ENCODE measurements at regions not wholly inside any gene's neighbourhood (a gene's known extent, or its start where the extent isn't known, plus 50 kb on each side); places are given as distances from the start of the nearest gene placed in this dataset.

DNA sequence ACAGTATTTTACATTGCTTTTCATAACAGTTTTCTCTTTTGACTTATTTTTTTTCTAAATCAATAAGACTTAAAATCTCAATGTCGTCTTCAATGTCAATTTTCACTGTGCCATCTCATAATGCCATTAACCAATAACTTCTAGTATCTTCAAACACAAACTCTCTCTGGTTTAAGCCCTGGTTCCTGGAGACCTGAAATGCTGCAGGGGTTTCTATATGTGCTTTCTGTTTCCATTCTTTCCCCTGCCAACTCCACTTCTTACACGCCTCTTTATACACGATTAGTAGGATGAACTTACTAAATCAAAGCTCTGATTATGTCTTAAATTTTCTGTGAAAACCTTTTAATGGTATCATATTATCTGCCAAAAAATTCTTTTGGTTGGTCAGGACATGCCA is 191.4 kb downstream of the AMY1C start:
- H2BK120ac ChIP-seq (ENCODE audit: low read depth, low read length, poor library complexity, severe bottlenecking), result no peak overlapping the region
- H4K91ac ChIP-seq (ENCODE audit: insufficient read length, low read depth, low read length), result no peak overlapping the region
- H3K4ac ChIP-seq (ENCODE audit: low read depth, low read length), result no peak overlapping the region
- no peak overlapping the region for H2BK12ac ChIP-seq (ENCODE audit: insufficient read length, low read depth, low read length)
- no peak overlapping the region for H3K56ac ChIP-seq (ENCODE audit: insufficient read length, low read depth, low read length)
- no peak overlapping the region for H2BK5ac ChIP-seq (ENCODE audit: insufficient read length, low read length)
- no peak overlapping the region for H3T11ph ChIP-seq (ENCODE audit: low read length)
- Mint-ChIP-seq H3K36me3 (ENCODE audit: insufficient read depth in 1 of 3, low read depth in 3 of 3) (no peaks in the 10 kb centered on the region; a peak in 1 of 7 replicates), H3K9me3 (peaks cover 3 to 6% of the 10 kb centered on the region in 2 experiments; a peak in 4 of 5 replicates), H3K4me3 (no peak overlapping the region), H3K27me3 (ENCODE audit: low read depth) (peaks cover 71% of the 10 kb centered on the region), H3K27ac (no peak overlapping the region), H3K4me1 (peaks cover 3% of the 10 kb centered on the region in 2 experiments; a peak in 2 of 4 replicates)
- H3K23me2 ChIP-seq (ENCODE audit: insufficient read length, low read depth, low read length, poor library complexity, severe bottlenecking), result no peaks in the 10 kb centered on the region
- H4K20me1 ChIP-seq (ENCODE audit: control insufficient read depth, insufficient read depth, insufficient read length), result no peaks in the 10 kb centered on the region
- no peaks in the 10 kb centered on the region for H3K79me2 ChIP-seq (ENCODE audit: insufficient read depth, low read length)
- no CpG with 5 or more reads among the region's 3 CpGs for WGBS (ENCODE audit: extremely low coverage, insufficient read length, low lambda C conversion rate)
- no peak overlapping the region for H3K4me2 ChIP-seq (ENCODE audit: insufficient read depth, insufficient read length, low read length)
- H3K18ac ChIP-seq (ENCODE audit: insufficient read length, low read depth, low read length), result no peak overlapping the region
- H2BK15ac ChIP-seq (ENCODE audit: low read depth, low read length), result no peak overlapping the region
- no peak overlapping the region for H3K27ac ChIP-seq (ENCODE audit: insufficient read length, low read depth, low read length)
- TF ChIP-seq, protein P1, sequence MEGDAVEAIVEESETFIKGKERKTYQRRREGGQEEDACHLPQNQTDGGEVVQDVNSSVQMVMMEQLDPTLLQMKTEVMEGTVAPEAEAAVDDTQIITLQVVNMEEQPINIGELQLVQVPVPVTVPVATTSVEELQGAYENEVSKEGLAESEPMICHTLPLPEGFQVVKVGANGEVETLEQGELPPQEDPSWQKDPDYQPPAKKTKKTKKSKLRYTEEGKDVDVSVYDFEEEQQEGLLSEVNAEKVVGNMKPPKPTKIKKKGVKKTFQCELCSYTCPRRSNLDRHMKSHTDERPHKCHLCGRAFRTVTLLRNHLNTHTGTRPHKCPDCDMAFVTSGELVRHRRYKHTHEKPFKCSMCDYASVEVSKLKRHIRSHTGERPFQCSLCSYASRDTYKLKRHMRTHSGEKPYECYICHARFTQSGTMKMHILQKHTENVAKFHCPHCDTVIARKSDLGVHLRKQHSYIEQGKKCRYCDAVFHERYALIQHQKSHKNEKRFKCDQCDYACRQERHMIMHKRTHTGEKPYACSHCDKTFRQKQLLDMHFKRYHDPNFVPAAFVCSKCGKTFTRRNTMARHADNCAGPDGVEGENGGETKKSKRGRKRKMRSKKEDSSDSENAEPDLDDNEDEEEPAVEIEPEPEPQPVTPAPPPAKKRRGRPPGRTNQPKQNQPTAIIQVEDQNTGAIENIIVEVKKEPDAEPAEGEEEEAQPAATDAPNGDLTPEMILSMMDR (conservative IDR thresholded peaks at IDR 0.05), result no peak
- no peak overlapping the region for H4K5ac ChIP-seq (ENCODE audit: insufficient read length, low read depth, low read length)
- H2AK5ac ChIP-seq (ENCODE audit: insufficient read length, low read length), result no peak overlapping the region
- no peaks in the 10 kb centered on the region for H3K79me1 ChIP-seq (ENCODE audit: insufficient read depth, low read depth, low read length, poor library complexity, severe bottlenecking)
- no peak overlapping the region for H2AFZ ChIP-seq (ENCODE audit: low read length)
- H2BK20ac ChIP-seq (ENCODE audit: low read depth, low read length, poor library complexity, severe bottlenecking), result no peak overlapping the region
- H3K4me1 ChIP-seq (ENCODE audit: insufficient read depth, low read length), result no peaks in the 10 kb centered on the region
- no peaks in the 10 kb centered on the region for H3K9me3 ChIP-seq (ENCODE audit: control insufficient read depth, low read depth, low read length)
- H3K27me3 ChIP-seq (ENCODE audit: insufficient read depth, low read length), result peaks cover 2% of the 10 kb centered on the region; the same call in 1 of the 2 replicates
- no peak overlapping the region for H3K14ac ChIP-seq (ENCODE audit: insufficient read depth, low read length)
- no peak for DNase-seq
- no peak overlapping the region for H3K9ac ChIP-seq (ENCODE audit: extremely low read depth, insufficient read length, low read length)
- H4K8ac ChIP-seq (replicated peaks; ENCODE audit: insufficient read length, low read depth, low read length), result no peak overlapping the region
- H3K23ac ChIP-seq (ENCODE audit: insufficient read length, low read depth, low read length), result no peak overlapping the region

All from H9 (cell line).